Lower leg skin (tissue), 4 donors: ENCODE measurements at regions not wholly inside any gene's neighbourhood (a gene's known extent, or its start where the extent isn't known, plus 50 kb on each side); places are given as distances from the start of the nearest gene placed in this dataset.

Experiments used
- DNase-seq, 2 donors: peaks; one replicate each; pipeline ENCODE4 v3.0.0-alpha.2; 2019; ENCODE audit warnings: low spot score in 2 of 2
- H3K4me3 ChIP-seq: fragments of 200-600 bp; sonication (generic); 2 replicates; pipeline ENCODE4 v1.5.1; 2017; ENCODE audit warnings: mild to moderate bottlenecking, low read depth; ENCODE audit not compliant: poor library complexity, severe bottlenecking
- POLR2A ChIP-seq, 2 donors: fragments of 450-650 bp; IDR thresholded peaks; one replicate each; pipeline ENCODE4 v1.6.1; 2016 to 2017; ENCODE audit warnings: antibody characterized with exemption in 2 of 2, mild to moderate bottlenecking in 1 of 2, moderate library complexity in 1 of 2
- WGBS, 2 donors: methylation state at CpG; one replicate each; pipeline ENCODE4 v1.1.5; 2018; 5-methylcytosine and 5-hydroxymethylcytosine counted together
- intact Hi-C: fragments of 100-400 bp; cut with DNase I; formaldehyde crosslinking; loops from one replicate; pipeline ENCODE4 v1.15.0; 2023; ENCODE audit warnings: low total_unique reads
- TF ChIP-seq, protein P1 (sequence below), 3 donors: fragments of 450-650 bp; IDR thresholded peaks; one replicate each; pipeline ENCODE4 v1.5.1; 2016; ENCODE audit warnings: antibody characterized with exemption in 3 of 3, mild to moderate bottlenecking in 3 of 3, moderate library complexity in 2 of 3

DNA sequence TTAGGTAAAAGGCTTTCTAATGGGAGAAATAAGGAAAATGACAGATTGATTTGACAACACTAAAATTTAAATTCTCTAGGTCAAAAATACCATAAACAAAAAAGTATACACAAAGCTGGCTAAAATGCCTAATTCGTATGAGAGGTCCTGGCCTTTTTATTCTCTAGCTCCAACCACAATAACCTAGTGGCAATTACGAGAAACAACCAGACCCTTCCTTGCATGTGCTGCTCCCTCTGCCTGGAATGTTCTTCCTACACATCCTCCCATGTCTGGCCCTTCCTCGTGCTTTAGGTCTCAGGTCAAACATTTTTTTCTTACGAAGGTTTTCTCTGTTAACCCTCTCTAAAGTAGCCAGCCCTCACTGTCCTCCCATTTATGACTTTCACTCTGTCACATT is 176.4 kb upstream of the PLPPR1 start:
- intact Hi-C loops, result no loop called here
- TF ChIP-seq, protein P1, sequence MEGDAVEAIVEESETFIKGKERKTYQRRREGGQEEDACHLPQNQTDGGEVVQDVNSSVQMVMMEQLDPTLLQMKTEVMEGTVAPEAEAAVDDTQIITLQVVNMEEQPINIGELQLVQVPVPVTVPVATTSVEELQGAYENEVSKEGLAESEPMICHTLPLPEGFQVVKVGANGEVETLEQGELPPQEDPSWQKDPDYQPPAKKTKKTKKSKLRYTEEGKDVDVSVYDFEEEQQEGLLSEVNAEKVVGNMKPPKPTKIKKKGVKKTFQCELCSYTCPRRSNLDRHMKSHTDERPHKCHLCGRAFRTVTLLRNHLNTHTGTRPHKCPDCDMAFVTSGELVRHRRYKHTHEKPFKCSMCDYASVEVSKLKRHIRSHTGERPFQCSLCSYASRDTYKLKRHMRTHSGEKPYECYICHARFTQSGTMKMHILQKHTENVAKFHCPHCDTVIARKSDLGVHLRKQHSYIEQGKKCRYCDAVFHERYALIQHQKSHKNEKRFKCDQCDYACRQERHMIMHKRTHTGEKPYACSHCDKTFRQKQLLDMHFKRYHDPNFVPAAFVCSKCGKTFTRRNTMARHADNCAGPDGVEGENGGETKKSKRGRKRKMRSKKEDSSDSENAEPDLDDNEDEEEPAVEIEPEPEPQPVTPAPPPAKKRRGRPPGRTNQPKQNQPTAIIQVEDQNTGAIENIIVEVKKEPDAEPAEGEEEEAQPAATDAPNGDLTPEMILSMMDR (IDR thresholded peaks at IDR 0.05), result no peak
- TF ChIP-seq POLR2A (IDR thresholded peaks at IDR 0.05), result no peak
- 36 to 41% methylated on average over 4 of the region's 4 CpGs for WGBS, 2 donors
- no peak for DNase-seq
- no peak overlapping the region for H3K4me3 ChIP-seq

DNA sequence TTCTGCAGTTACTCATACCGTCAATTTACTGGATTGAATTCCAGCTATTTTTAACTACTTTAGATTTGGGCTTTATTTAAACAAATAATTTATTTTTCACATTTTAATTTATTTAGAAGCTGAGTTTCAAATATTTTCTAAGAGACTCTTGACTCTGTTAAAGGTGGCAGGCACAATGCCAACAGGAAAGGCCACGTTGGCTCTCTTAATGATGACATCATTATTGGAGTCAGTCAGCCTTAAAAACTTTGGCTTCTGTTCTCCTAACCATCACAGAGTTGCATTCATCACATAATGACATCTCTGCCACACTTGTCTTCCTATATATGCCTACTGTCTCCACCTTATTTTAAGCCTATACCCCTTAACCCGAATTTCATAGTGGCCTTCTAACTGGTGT is 172.3 kb upstream of the PLPPR1 start:
- TF ChIP-seq POLR2A (IDR thresholded peaks at IDR 0.05), result no peak
- TF ChIP-seq, protein P1 (IDR thresholded peaks at IDR 0.05), result no peak
- intact Hi-C loops, result no loop called here
- WGBS, 2 donors, result 37 to 44% methylated on average over 3 of the region's 3 CpGs
- DNase-seq, result no peak
- no peak overlapping the region for H3K4me3 ChIP-seq

DNA sequence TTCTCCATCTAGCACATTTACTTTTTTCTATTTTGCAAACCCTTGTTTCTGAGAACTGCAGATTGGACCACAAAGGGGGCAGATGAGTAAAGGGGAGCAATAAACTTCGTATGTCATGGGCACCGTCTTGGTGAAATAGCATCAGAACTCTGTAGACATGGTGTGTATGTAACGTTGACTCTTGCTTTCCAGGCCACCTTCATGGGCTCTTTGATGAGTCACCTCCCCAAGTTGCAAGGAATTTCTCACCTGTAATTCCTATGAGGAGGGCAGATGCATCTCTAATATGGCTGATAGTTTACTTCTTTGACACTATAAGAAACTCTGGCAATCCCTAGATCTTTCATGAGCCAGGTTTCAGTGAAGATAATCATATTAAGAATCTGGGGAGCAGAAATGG is 163.4 kb upstream of the PLPPR1 start:
- no peak overlapping the region for H3K4me3 ChIP-seq
- DNase-seq, result no peak
- TF ChIP-seq, protein P1 (IDR thresholded peaks at IDR 0.05), result no peak
- no peak for TF ChIP-seq POLR2A (IDR thresholded peaks at IDR 0.05)
- intact Hi-C loops, result no loop called here
- WGBS, 2 donors, result 73 to 84% methylated on average over 3 of the region's 3 CpGs

DNA sequence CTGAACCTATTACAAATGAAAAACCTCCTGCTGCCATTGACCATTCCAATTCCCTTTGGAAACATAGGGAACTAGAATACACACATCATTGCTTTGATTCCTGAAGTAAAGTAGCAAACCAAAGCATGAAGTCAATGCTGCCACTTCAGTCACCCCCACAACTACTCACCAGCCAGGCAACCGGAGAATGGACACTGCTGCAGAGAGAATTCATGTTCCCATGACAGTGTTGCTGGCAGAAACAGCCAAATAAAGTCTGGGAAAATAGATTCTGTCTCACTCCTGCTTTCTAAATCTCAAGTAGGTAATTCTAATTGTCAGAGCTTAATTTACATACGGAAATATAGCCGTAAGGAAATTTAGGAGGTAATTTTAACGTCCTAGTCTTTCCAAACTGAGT is 162.9 kb upstream of the PLPPR1 start:
- no peak for DNase-seq
- intact Hi-C loops, result no loop called here
- WGBS, 2 donors, result 78 to 89% methylated on average over 4 of the region's 4 CpGs
- H3K4me3 ChIP-seq, result no peak overlapping the region
- no peak for TF ChIP-seq POLR2A (IDR thresholded peaks at IDR 0.05)
- TF ChIP-seq, protein P1 (IDR thresholded peaks at IDR 0.05), result no peak

DNA sequence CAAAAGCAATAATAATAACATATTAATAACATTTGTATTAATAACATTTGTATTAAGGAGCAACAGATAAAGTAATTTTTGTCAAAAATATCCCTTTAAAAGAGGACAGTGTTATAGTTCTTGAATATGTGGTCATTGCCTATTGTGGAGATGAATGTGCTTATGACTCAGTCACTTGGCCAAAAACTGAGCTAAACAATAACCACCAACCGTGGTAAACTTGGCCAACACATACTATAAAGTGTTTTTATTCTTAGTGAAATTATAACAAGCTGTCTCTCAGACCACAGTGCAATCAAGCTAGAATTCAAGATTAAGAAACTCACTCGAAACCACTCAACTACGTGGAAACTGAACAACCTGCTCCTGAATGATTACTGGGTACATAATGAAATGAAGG is 159.2 kb upstream of the PLPPR1 start:
- TF ChIP-seq POLR2A (IDR thresholded peaks at IDR 0.05), result no peak
- TF ChIP-seq, protein P1 (IDR thresholded peaks at IDR 0.05), result no peak
- no peak overlapping the region for H3K4me3 ChIP-seq
- intact Hi-C loops, result no loop called here
- no peak for DNase-seq
- WGBS, 2 donors, result 67 to 78% methylated on average over 3 of the region's 3 CpGs

DNA sequence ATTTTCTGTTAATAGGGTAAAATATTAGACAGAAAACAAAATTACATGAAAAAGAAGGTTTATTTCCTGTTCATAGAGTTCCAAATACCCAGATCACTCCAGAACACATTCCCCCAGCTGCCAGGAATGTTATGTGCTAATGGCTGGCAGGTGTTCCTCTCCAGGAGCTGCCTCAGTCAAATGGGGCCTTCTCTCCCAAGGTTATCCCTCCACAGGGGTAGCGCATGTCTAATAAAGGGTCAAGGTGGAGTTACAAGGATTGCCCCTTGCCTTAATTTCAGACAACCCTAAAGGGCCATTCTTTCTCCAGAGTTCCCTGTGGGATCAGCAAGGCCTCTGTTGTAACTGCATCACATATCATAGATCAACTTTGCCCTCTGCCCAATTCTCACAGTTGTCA is 148.6 kb upstream of the PLPPR1 start:
- no peak for TF ChIP-seq POLR2A (IDR thresholded peaks at IDR 0.05)
- TF ChIP-seq, protein P1 (IDR thresholded peaks at IDR 0.05), result no peak
- intact Hi-C loops, result no loop called here
- H3K4me3 ChIP-seq, result no peak overlapping the region
- WGBS, 2 donors, result 86 to 92% methylated on average over 1 of the region's 1 CpG
- no peak for DNase-seq
